K562 (cell line): ENCODE measurements at regions not wholly inside any gene's neighbourhood (a gene's known extent, or its start where the extent isn't known, plus 50 kb on each side); places are given as distances from the start of the nearest gene placed in this dataset.

Source experiments
- ATAC-seq: fragments of 200-7000 bp; cut with Tn5 transposase; 3 replicates; pipeline ENCODE4 v1.9.1; 2020; ENCODE audit warnings: moderate library complexity
- BruUV-seq: library from RNA; stranded (reverse); fragments of 400-500 nt; replicated peaks from 2 replicates; lab custom pipeline; 2021; lab: Mats Ljungman, UMichigan
- CTCF ChIA-PET: fragments of 300-600 bp; formaldehyde crosslinking; extraction: SDS; loops from one replicate; lab custom pipeline; 2021; ENCODE audit warnings: low intra/inter-chr PET ratio; lab: Yijun Ruan, JAX
- POLR2A ChIA-PET: fragments of 300-600, 350-650 bp; sonication (Branson Sonifier 250); formaldehyde crosslinking; extraction: SDS; loops from one replicate; lab custom pipeline; 2021; ENCODE audit warnings: antibody characterized with exemption, inconsistent platforms; lab: Yijun Ruan, JAX
- DNase-seq, 4 experiments: peaks; one replicate each; pipeline versions ENCODE4 v3.0.0 to v3.0.0-alpha.2; 2011 to 2018; ENCODE audit warnings: low spot score in 3 of 4, mixed read lengths in 3 of 4; ENCODE audit errors: extremely low read depth in 1 of 4
- FAIRE-seq: peaks from 2 replicates; lab custom pipeline; 2011; peaks lifted over from hg19 to GRCh38; lab: Jason Lieb, UNC
- H2AFZ ChIP-seq: 2 replicates; pipeline ENCODE4 v1.6.0; 2011; ENCODE audit warnings: low read depth, low read length, control low read depth, inconsistent platforms
- H3K27ac ChIP-seq: fragments of 200-600 bp; 3 replicates; pipeline ENCODE4 v1.8.0; 2011; ENCODE audit warnings: low read depth, mild to moderate bottlenecking, control low read depth, inconsistent platforms, low read length, moderate library complexity, mixed read lengths; ENCODE audit errors: extremely low read depth
- H3K27me3 ChIP-seq, 2 experiments: fragments of 300-600 bp in 1 of 2; 2 replicates in 1 of 2; 3 replicates in 1 of 2; pipeline versions ENCODE4 v1.6.0 to v1.8.0; 2011; ENCODE audit warnings: inconsistent platforms in 2 of 2, low read length in 2 of 2, mild to moderate bottlenecking in 1 of 2, mixed read lengths in 1 of 2, moderate library complexity in 1 of 2; ENCODE audit not compliant: control insufficient read depth in 2 of 2, insufficient read depth in 2 of 2
- H3K36me3 ChIP-seq: fragments of 300-600 bp; 3 replicates; pipeline ENCODE4 v1.8.0; 2011; ENCODE audit warnings: mild to moderate bottlenecking, low read length, inconsistent platforms; ENCODE audit not compliant: control insufficient read depth, insufficient read depth
- H3K4me1 ChIP-seq, 2 experiments: fragments of 200-600 bp in 1 of 2; replicated peaks in 1 of 2; 2 replicates in 1 of 2; 3 replicates in 1 of 2; pipeline versions ENCODE4 v1.5.1 to v1.8.0; 2011; ENCODE audit warnings: inconsistent platforms in 2 of 2, low read length in 2 of 2, mild to moderate bottlenecking in 1 of 2, mixed read lengths in 1 of 2, moderate library complexity in 1 of 2; ENCODE audit not compliant: control insufficient read depth in 2 of 2, insufficient read depth in 2 of 2
- H3K4me2 ChIP-seq: 2 replicates; pipeline ENCODE4 v1.6.1; 2011; ENCODE audit warnings: low read length, control low read depth, inconsistent platforms, mixed read lengths; ENCODE audit not compliant: insufficient read depth
- H3K4me3 ChIP-seq: fragments of 200-600 bp; sonication (generic), shearing (Covaris generic); 2 replicates; pipeline ENCODE4 v1.5.1; 2016; ENCODE audit warnings: control low read depth, inconsistent platforms
- H3K79me2 ChIP-seq: fragments of 200-600 bp; 3 replicates; pipeline ENCODE4 v1.8.0; 2011; ENCODE audit warnings: low read length, inconsistent platforms; ENCODE audit not compliant: control insufficient read depth, insufficient read depth
- H3K9ac ChIP-seq, 2 experiments: 2 replicates each; pipeline versions ENCODE4 v1.6.0 to v1.6.1; 2011; ENCODE audit warnings: low read depth in 2 of 2, low read length in 2 of 2, control low read depth in 1 of 2, inconsistent platforms in 1 of 2, mild to moderate bottlenecking in 1 of 2, mixed read lengths in 1 of 2; ENCODE audit not compliant: insufficient read depth in 1 of 2
- H3K9me1 ChIP-seq: one replicate; pipeline ENCODE4 v1.6.0; 2011; ENCODE audit warnings: inconsistent platforms, mild to moderate bottlenecking, low read length, moderate library complexity; ENCODE audit not compliant: control insufficient read depth, insufficient read depth
- H3K9me3 ChIP-seq: replicated peaks from 2 replicates; pipeline ENCODE4 v1.5.1; 2011; ENCODE audit warnings: low read depth, low read length, inconsistent platforms; ENCODE audit not compliant: control insufficient read depth, insufficient read depth
- H4K20me1 ChIP-seq: replicated peaks from 2 replicates; pipeline ENCODE4 v1.6.1; 2011; ENCODE audit warnings: low read length, inconsistent platforms, mixed read lengths; ENCODE audit not compliant: control insufficient read depth, insufficient read depth
- BRD4 ChIP-seq: fragments of 200-600 bp; sonication (generic); IDR thresholded peaks from 2 replicates; pipeline ENCODE4 v1.6.1; 2017; ENCODE audit warnings: inconsistent platforms
- EP400 ChIP-seq: fragments of 450-650 bp; IDR thresholded peaks from 2 replicates; pipeline ENCODE4 v1.6.1; 2017; ENCODE audit warnings: antibody characterized with exemption, mild to moderate bottlenecking, moderate library complexity
- GATAD2B ChIP-seq: fragments of 450-650 bp; IDR thresholded peaks from 2 replicates; pipeline ENCODE4 v1.6.1; 2017; ENCODE audit warnings: mild to moderate bottlenecking, borderline replicate concordance
- GTF2B ChIP-seq: IDR thresholded peaks from 2 replicates; pipeline ENCODE4 v1.6.1; 2011; ENCODE audit not compliant: insufficient read length; ENCODE audit errors: extremely low read depth
- HNRNPK ChIP-seq: fragments of 200-400 bp; formaldehyde crosslinking; IDR thresholded peaks from one replicate; pipeline ENCODE4 v1.6.1; 2018; ENCODE audit warnings: mild to moderate bottlenecking, low read depth, low read length; ENCODE audit not compliant: poor library complexity, severe bottlenecking
- POU5F1 ChIP-seq: fragments of 150-350 bp; IDR thresholded peaks from 2 replicates; pipeline ENCODE4 v1.6.1; 2014; ENCODE audit warnings: borderline replicate concordance, low read length, low read depth, mild to moderate bottlenecking; ENCODE audit not compliant: partially characterized antibody
- XRCC4 ChIP-seq: IDR thresholded peaks from one replicate; pipeline ENCODE4 v1.6.1; 2011; ENCODE audit not compliant: insufficient read depth, insufficient read length; ENCODE audit errors: extremely low read depth
- WGBS: fragments of 100-300 bp; shearing (Covaris generic); methylation state at CpG from one replicate; pipeline ENCODE4 v1.1.6; 2016; ENCODE audit warnings: low coverage, mixed read lengths; ENCODE audit not compliant: insufficient coverage; ENCODE audit errors: missing lambda C conversion rate; 5-methylcytosine and 5-hydroxymethylcytosine counted together
- in situ Hi-C: fragments of 300-500 bp; cut with MboI; formaldehyde crosslinking; loops from 4 replicates; pipeline ENCODE4 v1.15.0; 2018; ENCODE audit warnings: inconsistent platforms, mixed read lengths
- intact Hi-C: fragments of 100-400 bp; cut with micrococcal nuclease; formaldehyde crosslinking; loops from 2 replicates; pipeline ENCODE4 v1.14.2; 2022

GRCh38 chr11:127334466-127334865 lies 333.9 kb upstream of the KIRREL3 start:
- Histone ChIP-seq H3K4me1 (no peaks in the 10 kb centered on the region), H3K79me2 (no peaks in the 10 kb centered on the region), H4K20me1 (no peaks in the 10 kb centered on the region), H3K4me3 (no peak overlapping the region), H2AFZ (no peak overlapping the region), H3K9me3 (no peaks in the 10 kb centered on the region), H3K9ac (no peak overlapping the region), H3K36me3 (no peaks in the 10 kb centered on the region), H3K9me1 (no peaks in the 10 kb centered on the region), H3K27ac (no peak overlapping the region), H3K27me3 (no peaks in the 10 kb centered on the region), H3K4me2 (no peak overlapping the region)
- ATAC-seq (no peak), DNase-seq (no peak), FAIRE-seq (no peak)
- ChIA-PET POLR2A (no interaction called here), CTCF (no interaction called here)
- in situ Hi-C loops: no loop called here
- no peak for TF ChIP-seq BRD4
- no peak for TF ChIP-seq POU5F1
- no peak for TF ChIP-seq EP400
- TF ChIP-seq HNRNPK: no peak
- TF ChIP-seq GATAD2B: no peak
- TF ChIP-seq XRCC4: no peak
- TF ChIP-seq GTF2B: no peak
- intact Hi-C loops: no loop called here
- no TSS peak for BruUV-seq
- WGBS: 0% methylated on average over 1 of the region's 1 CpG
